Endothelial cell (in vitro differentiated cells): ENCODE measurements at regions not wholly inside any gene's neighbourhood (a gene's known extent, or its start where the extent isn't known, plus 50 kb on each side); places are given as distances from the start of the nearest gene placed in this dataset.

ENCODE experiments used
- DNase-seq: peaks from one replicate; pipeline ENCODE4 v3.0.0; 2021; ENCODE audit warnings: low spot score
- H3K27ac Mint-ChIP-seq: one replicate; pipeline ENCODE4 v1.8.0; 2021; ENCODE audit warnings: mixed read lengths, inconsistent platforms; ENCODE audit not compliant: unreplicated experiment
- H3K27me3 Mint-ChIP-seq: one replicate; pipeline ENCODE4 v1.8.0; 2021; ENCODE audit warnings: mild to moderate bottlenecking, moderate library complexity, mixed read lengths, inconsistent platforms; ENCODE audit not compliant: unreplicated experiment
- H3K36me3 Mint-ChIP-seq: one replicate; pipeline ENCODE4 v1.8.0; 2021; ENCODE audit warnings: mild to moderate bottlenecking, low read depth, mixed read lengths, inconsistent platforms; ENCODE audit not compliant: unreplicated experiment
- H3K4me1 Mint-ChIP-seq: one replicate; pipeline ENCODE4 v1.8.0; 2021; ENCODE audit warnings: mild to moderate bottlenecking, mixed read lengths, inconsistent platforms; ENCODE audit not compliant: unreplicated experiment
- H3K4me3 Mint-ChIP-seq: one replicate; pipeline ENCODE4 v1.8.0; 2021; ENCODE audit warnings: mild to moderate bottlenecking, mixed read lengths, inconsistent platforms; ENCODE audit not compliant: unreplicated experiment
- H3K9me3 Mint-ChIP-seq: one replicate; pipeline ENCODE4 v1.8.0; 2021; ENCODE audit warnings: mixed read lengths, inconsistent platforms; ENCODE audit not compliant: unreplicated experiment
- TF ChIP-seq, protein P1 (sequence below): fragments of 200-600 bp; sonication (generic); IDR thresholded peaks from one replicate; pipeline ENCODE4 v1.5.0; 2021; ENCODE audit warnings: antibody characterized with exemption; ENCODE audit not compliant: unreplicated experiment

- H3K36me3 Mint-ChIP-seq: no peaks in the 10 kb centered on the region
- no peak for DNase-seq
- H3K9me3 Mint-ChIP-seq: no peaks in the 10 kb centered on the region
- TF ChIP-seq, protein P1, sequence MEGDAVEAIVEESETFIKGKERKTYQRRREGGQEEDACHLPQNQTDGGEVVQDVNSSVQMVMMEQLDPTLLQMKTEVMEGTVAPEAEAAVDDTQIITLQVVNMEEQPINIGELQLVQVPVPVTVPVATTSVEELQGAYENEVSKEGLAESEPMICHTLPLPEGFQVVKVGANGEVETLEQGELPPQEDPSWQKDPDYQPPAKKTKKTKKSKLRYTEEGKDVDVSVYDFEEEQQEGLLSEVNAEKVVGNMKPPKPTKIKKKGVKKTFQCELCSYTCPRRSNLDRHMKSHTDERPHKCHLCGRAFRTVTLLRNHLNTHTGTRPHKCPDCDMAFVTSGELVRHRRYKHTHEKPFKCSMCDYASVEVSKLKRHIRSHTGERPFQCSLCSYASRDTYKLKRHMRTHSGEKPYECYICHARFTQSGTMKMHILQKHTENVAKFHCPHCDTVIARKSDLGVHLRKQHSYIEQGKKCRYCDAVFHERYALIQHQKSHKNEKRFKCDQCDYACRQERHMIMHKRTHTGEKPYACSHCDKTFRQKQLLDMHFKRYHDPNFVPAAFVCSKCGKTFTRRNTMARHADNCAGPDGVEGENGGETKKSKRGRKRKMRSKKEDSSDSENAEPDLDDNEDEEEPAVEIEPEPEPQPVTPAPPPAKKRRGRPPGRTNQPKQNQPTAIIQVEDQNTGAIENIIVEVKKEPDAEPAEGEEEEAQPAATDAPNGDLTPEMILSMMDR: no peak
- no peak overlapping the region for H3K4me3 Mint-ChIP-seq
- H3K4me1 Mint-ChIP-seq: peaks cover 8% of the 10 kb centered on the region
- H3K27ac Mint-ChIP-seq: no peak overlapping the region
- no peaks in the 10 kb centered on the region for H3K27me3 Mint-ChIP-seq
Measured at GRCh38 chr5:168070761-168071160, 220.7 kb upstream of the WWC1 start.

DNA sequence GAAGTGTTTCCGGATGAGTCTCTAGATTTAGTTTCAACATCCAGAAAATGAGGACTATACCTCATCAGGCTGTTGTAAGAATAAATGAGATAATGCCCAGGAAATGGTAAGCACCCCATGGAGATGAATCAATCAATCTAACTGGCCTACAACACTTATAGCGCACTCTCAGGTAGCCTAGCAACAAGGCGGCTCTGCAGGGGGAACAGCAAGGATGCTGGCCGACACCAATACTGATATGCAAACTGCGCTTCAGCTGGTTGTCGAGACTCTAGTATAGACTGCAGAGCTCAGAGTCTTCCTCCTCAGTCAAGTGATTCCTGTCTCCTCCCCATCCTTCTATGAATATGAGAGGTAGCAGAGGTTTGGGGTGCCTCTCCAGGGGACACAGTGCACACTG is 218.8 kb upstream of the WWC1 start:
- H3K4me1 Mint-ChIP-seq: peaks cover 8% of the 10 kb centered on the region
- H3K27me3 Mint-ChIP-seq: no peaks in the 10 kb centered on the region
- H3K9me3 Mint-ChIP-seq: no peaks in the 10 kb centered on the region
- DNase-seq: no peak
- no peaks in the 10 kb centered on the region for H3K36me3 Mint-ChIP-seq
- no peak overlapping the region for H3K27ac Mint-ChIP-seq
- TF ChIP-seq, protein P1: no peak
- H3K4me3 Mint-ChIP-seq: no peak overlapping the region

GRCh38 chr5:168073311-168073710 is 218.1 kb upstream of the WWC1 start:
- Mint-ChIP-seq H3K9me3 (no peaks in the 10 kb centered on the region), H3K27ac (no peak overlapping the region), H3K4me3 (no peak overlapping the region), H3K4me1 (peaks cover 8% of the 10 kb centered on the region), H3K36me3 (no peaks in the 10 kb centered on the region), H3K27me3 (no peaks in the 10 kb centered on the region)
- DNase-seq: no peak
- TF ChIP-seq, protein P1: no peak

GRCh38 chr5:168073991-168074800 is 217.2 kb upstream of the WWC1 start:
- Mint-ChIP-seq H3K27me3 (no peaks in the 10 kb centered on the region), H3K9me3 (no peaks in the 10 kb centered on the region), H3K4me1 (peaks cover 8% of the 10 kb centered on the region), H3K36me3 (no peaks in the 10 kb centered on the region), H3K4me3 (no peak overlapping the region), H3K27ac (no peak overlapping the region)
- DNase-seq: no peak
- TF ChIP-seq, protein P1: no peak

- no peaks in the 10 kb centered on the region for H3K36me3 Mint-ChIP-seq
- peaks cover 1% of the 10 kb centered on the region for H3K27me3 Mint-ChIP-seq
- no peaks in the 10 kb centered on the region for H3K9me3 Mint-ChIP-seq
Measured at GRCh38 chr5:168075387-168075786, 216.1 kb upstream of the WWC1 start.

More at GRCh38 chr5:168075387-168075786, 216.1 kb upstream of the WWC1 start:
- no peak overlapping the region for H3K4me3 Mint-ChIP-seq
- no peak for DNase-seq
- H3K4me1 Mint-ChIP-seq: peaks cover 8% of the 10 kb centered on the region
- H3K27ac Mint-ChIP-seq: no peak overlapping the region
- TF ChIP-seq, protein P1: no peak
